MM.1S (cell line): ENCODE measurements at regions not wholly inside any gene's neighbourhood (a gene's known extent, or its start where the extent isn't known, plus 50 kb on each side); places are given as distances from the start of the nearest gene placed in this dataset.

Experiments used
- EZH2 ChIP-seq: fragments of 300-600 bp; sonication (generic); optimal IDR thresholded peaks from 2 replicates; pipeline ENCODE3; 2017; ENCODE audit warnings: low read depth, mild to moderate bottlenecking, antibody characterized with exemption, low read length, mixed read lengths
- EZH2phosphoT487 ChIP-seq: fragments of 300-600 bp; sonication (generic); IDR thresholded peaks from 2 replicates; pipeline ENCODE4 v1.6.1; 2018; ENCODE audit warnings: antibody characterized with exemption, low read length
- TF ChIP-seq, protein P1 (sequence below): fragments of 300-600 bp; sonication (generic); IDR thresholded peaks from 2 replicates; pipeline ENCODE4 v1.5.1; 2016; ENCODE audit warnings: antibody characterized with exemption, low read length, mixed read lengths

DNA sequence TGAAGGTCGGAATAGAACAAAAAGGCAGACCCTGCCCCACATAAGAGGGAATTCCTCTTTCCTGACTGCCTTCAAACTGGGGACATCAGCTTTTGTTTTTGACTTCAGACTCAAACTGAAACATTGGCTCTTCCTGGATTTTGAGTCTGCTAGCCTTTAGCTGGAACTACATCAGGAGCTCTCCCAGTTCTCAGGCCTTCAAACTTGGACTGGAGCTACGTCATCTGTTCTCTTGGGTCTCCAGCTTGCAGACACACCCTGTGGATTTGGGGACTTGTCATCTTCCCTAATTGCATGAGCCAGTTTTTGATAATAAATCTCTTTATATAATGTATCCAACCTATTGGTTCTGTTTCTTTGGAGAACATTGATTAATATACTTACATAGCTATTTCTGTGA lies 798.1 kb downstream of the TBL1XR1 start:
- TF ChIP-seq, protein P1, sequence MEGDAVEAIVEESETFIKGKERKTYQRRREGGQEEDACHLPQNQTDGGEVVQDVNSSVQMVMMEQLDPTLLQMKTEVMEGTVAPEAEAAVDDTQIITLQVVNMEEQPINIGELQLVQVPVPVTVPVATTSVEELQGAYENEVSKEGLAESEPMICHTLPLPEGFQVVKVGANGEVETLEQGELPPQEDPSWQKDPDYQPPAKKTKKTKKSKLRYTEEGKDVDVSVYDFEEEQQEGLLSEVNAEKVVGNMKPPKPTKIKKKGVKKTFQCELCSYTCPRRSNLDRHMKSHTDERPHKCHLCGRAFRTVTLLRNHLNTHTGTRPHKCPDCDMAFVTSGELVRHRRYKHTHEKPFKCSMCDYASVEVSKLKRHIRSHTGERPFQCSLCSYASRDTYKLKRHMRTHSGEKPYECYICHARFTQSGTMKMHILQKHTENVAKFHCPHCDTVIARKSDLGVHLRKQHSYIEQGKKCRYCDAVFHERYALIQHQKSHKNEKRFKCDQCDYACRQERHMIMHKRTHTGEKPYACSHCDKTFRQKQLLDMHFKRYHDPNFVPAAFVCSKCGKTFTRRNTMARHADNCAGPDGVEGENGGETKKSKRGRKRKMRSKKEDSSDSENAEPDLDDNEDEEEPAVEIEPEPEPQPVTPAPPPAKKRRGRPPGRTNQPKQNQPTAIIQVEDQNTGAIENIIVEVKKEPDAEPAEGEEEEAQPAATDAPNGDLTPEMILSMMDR, result no peak
- TF ChIP-seq EZH2 (no peak), EZH2phosphoT487 (no peak)
